ENCODE measurements at regions not wholly inside any gene's neighbourhood (a gene's known extent, or its start where the extent isn't known, plus 50 kb on each side); places are given as distances from the start of the nearest gene placed in this dataset.
"Not testable (repeated sequence)": the region's sequence is repeated elsewhere in the genome, so short reads cannot be mapped to it uniquely, and the experiment has no call there.

DNA sequence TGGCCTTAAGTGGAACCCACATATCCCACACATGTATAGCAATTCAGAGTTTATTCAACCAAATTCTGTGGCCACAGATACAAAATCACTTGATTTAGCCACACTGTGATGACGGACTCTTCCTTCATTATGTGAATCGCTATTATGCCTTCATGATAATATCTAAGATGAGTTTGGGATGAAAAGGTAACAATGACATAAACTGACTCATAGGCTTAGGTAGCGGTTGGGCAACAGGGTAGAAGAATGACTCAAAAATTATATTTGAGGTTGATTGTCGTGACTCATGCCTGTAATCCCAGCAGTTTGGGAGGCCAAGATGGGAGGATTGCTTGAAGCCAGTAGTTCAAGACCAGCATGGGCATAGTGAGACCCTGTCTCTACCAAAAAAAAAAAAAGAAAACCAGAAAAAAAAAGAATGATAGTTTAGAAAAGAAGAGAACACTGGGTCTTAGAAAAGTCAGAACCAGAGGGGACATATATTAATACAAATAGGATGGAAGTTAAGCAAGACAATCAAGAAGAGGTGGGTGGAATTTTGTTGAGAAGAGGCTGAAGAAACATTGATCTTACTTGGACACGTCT, 70.4 kb upstream of the USP9X start:
- H3K4me3 Mint-ChIP-seq, result no peak overlapping the region
- no peak overlapping the region for H3K4me3 ChIP-seq (ENCODE audit: control extremely low read depth in 1 of 5, extremely low read depth in 1 of 5, insufficient read depth in 1 of 5, low read depth in 2 of 5, low read length in 4 of 5)
- no peaks in the 10 kb centered on the region for H3K27me3 ChIP-seq (replicated peaks in 1 of 4; ENCODE audit: control extremely low read depth in 1 of 4, control insufficient read depth in 3 of 4, insufficient read depth in 4 of 4, low read length in 3 of 4)
- H3K27me3 Mint-ChIP-seq, result peaks cover 3% of the 10 kb centered on the region
- no peaks in the 10 kb centered on the region for H3K36me3 ChIP-seq (replicated peaks in 1 of 2; ENCODE audit: control extremely low read depth in 1 of 2, control insufficient read depth in 1 of 2, extremely low read depth in 1 of 2, insufficient read depth in 2 of 2, low read length in 1 of 2)
- H3K9me3 Mint-ChIP-seq (ENCODE audit: insufficient read depth), result no peaks in the 10 kb centered on the region
- H3K27ac ChIP-seq (ENCODE audit: low read length in 2 of 2), result no peak overlapping the region
- H3K27ac Mint-ChIP-seq, result no peak overlapping the region
- intact Hi-C loops (cut with micrococcal nuclease), result no loop called here
- no CpG with 5 or more reads among the region's 5 CpGs for WGBS (ENCODE audit: insufficient coverage)
- DNase-seq (no peak), ATAC-seq (ENCODE audit: low read depth) (no peak)
- no peak overlapping the region for H2AFZ ChIP-seq (ENCODE audit: insufficient read depth, low read depth, low read length, poor library complexity, severe bottlenecking)
- TF ChIP-seq EZH2 (IDR thresholded peaks at IDR 0.05; ENCODE audit: borderline replicate concordance, insufficient read depth, low read depth, low read length, poor library complexity, severe bottlenecking), result no peak
- no peak for TF ChIP-seq CTCF (IDR thresholded peaks at IDR 0.05)
- peaks cover 7% of the 10 kb centered on the region for H3K4me1 Mint-ChIP-seq
- ChIA-PET POLR2A (no interaction called here), CTCF (no interaction called here)
- no peaks in the 10 kb centered on the region for H3K9me3 ChIP-seq (ENCODE audit: control extremely low read depth in 1 of 3, control insufficient read depth in 2 of 3, insufficient read depth in 1 of 3, low read length in 2 of 3)
- H4K20me1 ChIP-seq (ENCODE audit: control insufficient read depth, insufficient read depth, low read length, poor library complexity, severe bottlenecking), result no peaks in the 10 kb centered on the region
- no peak overlapping the region for H3K9ac ChIP-seq (ENCODE audit: low read length)
- no peak overlapping the region for H3K4me2 ChIP-seq (replicated peaks; ENCODE audit: low read depth, low read length, poor library complexity, severe bottlenecking)
- no peaks in the 10 kb centered on the region for H3K79me2 ChIP-seq (ENCODE audit: control insufficient read depth, insufficient read depth, low read length)
- peaks cover 3 to 8% of the 10 kb centered on the region in 2 donors for H3K4me1 ChIP-seq (ENCODE audit: control insufficient read depth in 2 of 2, insufficient read depth in 2 of 2, low read length in 2 of 2)

DNA sequence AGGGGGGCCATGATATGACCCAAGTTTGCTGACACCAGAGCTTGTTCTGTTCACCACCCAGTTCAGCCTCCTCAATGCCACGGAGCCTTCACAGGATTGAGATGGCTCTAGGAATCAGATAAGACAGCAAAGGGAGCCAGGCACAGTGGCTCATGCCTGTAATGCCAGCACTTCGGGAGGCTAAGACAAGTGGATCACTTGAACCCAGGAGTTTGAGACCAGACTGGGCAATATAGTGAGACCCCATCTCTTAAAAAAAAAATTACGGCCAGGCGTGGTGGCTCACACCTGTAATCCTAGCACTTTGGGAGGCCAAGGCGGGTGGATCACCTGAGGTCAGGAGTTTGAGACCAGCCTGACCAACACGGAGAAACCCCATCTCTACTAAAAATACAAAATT, 67.5 kb upstream of the USP9X start:
- POLR2A ChIA-PET; intact Hi-C loops (cut with micrococcal nuclease); H3K9ac ChIP-seq (ENCODE audit: low read length); H3K4me3 ChIP-seq (ENCODE audit: control extremely low read depth in 1 of 5, extremely low read depth in 1 of 5, insufficient read depth in 1 of 5, low read depth in 2 of 5, low read length in 4 of 5); H3K36me3 ChIP-seq (replicated peaks in 1 of 2; ENCODE audit: control extremely low read depth in 1 of 2, control insufficient read depth in 1 of 2, extremely low read depth in 1 of 2, insufficient read depth in 2 of 2, low read length in 1 of 2); H3K79me2 ChIP-seq (ENCODE audit: control insufficient read depth, insufficient read depth, low read length); H3K27ac ChIP-seq (ENCODE audit: low read length in 2 of 2); CTCF ChIA-PET; H3K4me1 ChIP-seq (ENCODE audit: control insufficient read depth in 2 of 2, insufficient read depth in 2 of 2, low read length in 2 of 2); DNase-seq; H2AFZ ChIP-seq (ENCODE audit: insufficient read depth, low read depth, low read length, poor library complexity, severe bottlenecking); H3K27ac Mint-ChIP-seq; H3K9me3 Mint-ChIP-seq (ENCODE audit: insufficient read depth); H3K27me3 Mint-ChIP-seq; H4K20me1 ChIP-seq (ENCODE audit: control insufficient read depth, insufficient read depth, low read length, poor library complexity, severe bottlenecking); H3K4me2 ChIP-seq (replicated peaks; ENCODE audit: low read depth, low read length, poor library complexity, severe bottlenecking); H3K4me1 Mint-ChIP-seq; H3K9me3 ChIP-seq (ENCODE audit: control extremely low read depth in 1 of 3, control insufficient read depth in 2 of 3, insufficient read depth in 1 of 3, low read length in 2 of 3); H3K4me3 Mint-ChIP-seq; ATAC-seq (ENCODE audit: low read depth); H3K27me3 ChIP-seq (replicated peaks in 1 of 4; ENCODE audit: control extremely low read depth in 1 of 4, control insufficient read depth in 3 of 4, insufficient read depth in 4 of 4, low read length in 3 of 4): not testable (repeated sequence)
- WGBS (ENCODE audit: insufficient coverage), result 94% methylated on average over 2 of the region's 6 CpGs

GRCh38 chrX:41018391-41019040, 66.7 kb upstream of the USP9X start:
- CTCF ChIA-PET; H3K4me3 Mint-ChIP-seq; DNase-seq; H3K4me1 ChIP-seq (ENCODE audit: control insufficient read depth in 2 of 2, insufficient read depth in 2 of 2, low read length in 2 of 2); H3K36me3 ChIP-seq (replicated peaks in 1 of 2; ENCODE audit: control extremely low read depth in 1 of 2, control insufficient read depth in 1 of 2, extremely low read depth in 1 of 2, insufficient read depth in 2 of 2, low read length in 1 of 2); H4K20me1 ChIP-seq (ENCODE audit: control insufficient read depth, insufficient read depth, low read length, poor library complexity, severe bottlenecking); intact Hi-C loops (cut with micrococcal nuclease); H3K4me1 Mint-ChIP-seq; H3K27ac Mint-ChIP-seq; H3K27ac ChIP-seq (ENCODE audit: low read length in 2 of 2); ATAC-seq (ENCODE audit: low read depth); H3K4me2 ChIP-seq (replicated peaks; ENCODE audit: low read depth, low read length, poor library complexity, severe bottlenecking); H3K4me3 ChIP-seq (ENCODE audit: control extremely low read depth in 1 of 5, extremely low read depth in 1 of 5, insufficient read depth in 1 of 5, low read depth in 2 of 5, low read length in 4 of 5); H3K9me3 ChIP-seq (ENCODE audit: control extremely low read depth in 1 of 3, control insufficient read depth in 2 of 3, insufficient read depth in 1 of 3, low read length in 2 of 3); H3K9ac ChIP-seq (ENCODE audit: low read length); H3K79me2 ChIP-seq (ENCODE audit: control insufficient read depth, insufficient read depth, low read length); H2AFZ ChIP-seq (ENCODE audit: insufficient read depth, low read depth, low read length, poor library complexity, severe bottlenecking); H3K9me3 Mint-ChIP-seq (ENCODE audit: insufficient read depth); H3K27me3 ChIP-seq (replicated peaks in 1 of 4; ENCODE audit: control extremely low read depth in 1 of 4, control insufficient read depth in 3 of 4, insufficient read depth in 4 of 4, low read length in 3 of 4); H3K27me3 Mint-ChIP-seq; POLR2A ChIA-PET: not testable (repeated sequence)
- WGBS (ENCODE audit: insufficient coverage), result 100% methylated on average over 1 of the region's 9 CpGs

Measured in B cell (primary cell).